ENCODE measurements at regions not wholly inside any gene's neighbourhood (a gene's known extent, or its start where the extent isn't known, plus 50 kb on each side); places are given as distances from the start of the nearest gene placed in this dataset.

- DNase-seq (ENCODE audit: low spot score), result no peak
- POLR2A ChIA-PET (ENCODE audit: low non-redundant PET), result no interaction called here
- Histone ChIP-seq H3K27me3 (replicated peaks; ENCODE audit: insufficient read depth, low read depth, low read length, poor library complexity) (peaks cover 8% of the 10 kb centered on the region), H3K4me3 (ENCODE audit: low read depth, low read length, poor library complexity, severe bottlenecking) (no peak overlapping the region), H3K27ac (ENCODE audit: low read depth, low read length, poor library complexity, severe bottlenecking) (no peak overlapping the region), H3K36me3 (ENCODE audit: insufficient read depth, low read length, poor library complexity, severe bottlenecking) (no peaks in the 10 kb centered on the region), H3K4me1 (ENCODE audit: insufficient read depth, low read length, poor library complexity, severe bottlenecking) (no peaks in the 10 kb centered on the region), H3K9me3 (ENCODE audit: low read depth, low read length, poor library complexity, severe bottlenecking) (no peaks in the 10 kb centered on the region)
- BruUV-seq (replicated peaks), result no TSS peak
- TF ChIP-seq CTCF (conservative IDR thresholded peaks at IDR 0.05; ENCODE audit: low read depth, low read length) (no peak), EZH2 (IDR thresholded peaks at IDR 0.05; ENCODE audit: borderline replicate concordance, low read depth, low read length, poor library complexity, severe bottlenecking) (no peak)
- intact Hi-C loops (cut with micrococcal nuclease; ENCODE audit: unreplicated experiment), result no loop called here
- CTCF ChIA-PET, result no interaction called here
Observed at GRCh38 chr2:45269149-45269793, 260.0 kb upstream of the SIX2 start.

DNA sequence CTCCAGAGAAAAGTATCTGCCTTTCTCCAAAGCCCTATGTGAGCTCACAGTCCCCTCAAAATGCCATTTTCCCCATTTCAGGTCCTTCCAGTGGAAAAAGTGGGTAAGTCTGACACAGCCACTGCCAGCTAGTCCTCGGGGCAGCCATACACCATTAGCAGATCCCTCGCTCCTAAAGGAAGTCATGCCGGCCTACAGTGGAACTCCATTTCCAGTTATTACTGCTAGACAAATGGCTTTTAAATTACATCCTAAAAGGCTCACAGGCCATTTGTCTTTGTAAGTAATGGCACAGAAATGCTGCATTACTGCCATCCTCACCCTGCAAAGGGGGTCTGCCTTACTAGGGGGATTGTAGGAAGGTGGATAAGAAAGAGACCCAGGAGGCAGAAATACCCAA, 259.4 kb upstream of the SIX2 start:
- ChIA-PET CTCF (no interaction called here), POLR2A (ENCODE audit: low non-redundant PET) (no interaction called here)
- no TSS peak for BruUV-seq (replicated peaks)
- TF ChIP-seq CTCF (conservative IDR thresholded peaks at IDR 0.05; ENCODE audit: low read depth, low read length) (no peak), EZH2 (IDR thresholded peaks at IDR 0.05; ENCODE audit: borderline replicate concordance, low read depth, low read length, poor library complexity, severe bottlenecking) (no peak)
- Histone ChIP-seq H3K4me3 (ENCODE audit: low read depth, low read length, poor library complexity, severe bottlenecking) (no peak overlapping the region), H3K9me3 (ENCODE audit: low read depth, low read length, poor library complexity, severe bottlenecking) (no peaks in the 10 kb centered on the region), H3K36me3 (ENCODE audit: insufficient read depth, low read length, poor library complexity, severe bottlenecking) (no peaks in the 10 kb centered on the region), H3K4me1 (ENCODE audit: insufficient read depth, low read length, poor library complexity, severe bottlenecking) (no peaks in the 10 kb centered on the region), H3K27me3 (replicated peaks; ENCODE audit: insufficient read depth, low read depth, low read length, poor library complexity) (peaks cover 8% of the 10 kb centered on the region), H3K27ac (ENCODE audit: low read depth, low read length, poor library complexity, severe bottlenecking) (no peak overlapping the region)
- no peak for DNase-seq (ENCODE audit: low spot score)
- intact Hi-C loops (cut with micrococcal nuclease; ENCODE audit: unreplicated experiment), result no loop called here

DNA sequence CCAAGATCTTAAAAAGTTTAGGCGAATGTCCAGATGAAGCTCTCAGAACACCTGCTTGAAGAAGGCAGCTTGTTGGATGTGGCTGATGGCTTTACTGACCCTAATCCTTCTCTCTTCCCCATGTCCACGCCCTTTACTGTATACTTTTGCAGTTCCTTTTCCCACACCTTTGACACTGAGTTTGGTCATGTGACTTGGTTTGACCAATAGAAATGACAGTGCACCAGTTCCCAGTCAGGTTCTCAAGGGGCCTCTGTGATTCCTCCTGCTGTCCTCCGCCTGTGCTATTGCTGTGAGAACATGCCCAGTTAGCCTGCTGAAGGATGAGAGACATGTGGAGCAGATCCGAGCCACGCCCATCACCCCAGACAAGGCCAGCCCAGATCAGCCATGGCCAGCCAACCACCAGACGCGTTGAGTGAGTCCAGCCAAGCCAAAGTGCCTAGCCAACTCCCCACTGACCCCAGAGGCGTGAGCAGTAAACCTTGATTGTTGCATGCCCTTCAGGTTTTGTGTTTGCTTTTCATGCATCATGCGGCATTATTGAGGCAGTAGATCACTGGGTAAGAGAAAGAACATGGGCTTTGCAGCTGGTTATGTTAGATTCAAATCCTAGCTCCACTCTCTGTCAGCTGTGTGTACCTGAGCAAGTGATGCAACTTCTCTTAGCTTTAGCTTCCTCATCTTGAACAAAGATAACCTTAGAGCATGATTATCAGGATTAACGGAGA, 258.0 kb upstream of the SIX2 start:
- Histone ChIP-seq H3K4me1 (ENCODE audit: insufficient read depth, low read length, poor library complexity, severe bottlenecking) (peaks cover 5% of the 10 kb centered on the region), H3K4me3 (ENCODE audit: low read depth, low read length, poor library complexity, severe bottlenecking) (no peak overlapping the region), H3K36me3 (ENCODE audit: insufficient read depth, low read length, poor library complexity, severe bottlenecking) (no peaks in the 10 kb centered on the region), H3K9me3 (ENCODE audit: low read depth, low read length, poor library complexity, severe bottlenecking) (no peaks in the 10 kb centered on the region), H3K27ac (ENCODE audit: low read depth, low read length, poor library complexity, severe bottlenecking) (no peak overlapping the region), H3K27me3 (replicated peaks; ENCODE audit: insufficient read depth, low read depth, low read length, poor library complexity) (peaks cover 8% of the 10 kb centered on the region)
- BruUV-seq (replicated peaks), result no TSS peak
- POLR2A ChIA-PET (ENCODE audit: low non-redundant PET), result no interaction called here
- TF ChIP-seq CTCF (conservative IDR thresholded peaks at IDR 0.05; ENCODE audit: low read depth, low read length) (no peak), EZH2 (IDR thresholded peaks at IDR 0.05; ENCODE audit: borderline replicate concordance, low read depth, low read length, poor library complexity, severe bottlenecking) (no peak)
- intact Hi-C loops (cut with micrococcal nuclease; ENCODE audit: unreplicated experiment), result no loop called here
- CTCF ChIA-PET, result no interaction called here
- DNase-seq (ENCODE audit: low spot score), result no peak

Data from A673 (cell line).